ENCODE measurements at regions not wholly inside any gene's neighbourhood (a gene's known extent, or its start where the extent isn't known, plus 50 kb on each side); places are given as distances from the start of the nearest gene placed in this dataset.
"Not testable (repeated sequence)": the region's sequence is repeated elsewhere in the genome, so short reads cannot be mapped to it uniquely, and the experiment has no call there.

GRCh38 chr3:86887876-86888275, 103.1 kb downstream of the VGLL3 start:
- DNase-seq = peak; percentile 24

GRCh38 chr3:86880066-86880465, 110.9 kb downstream of the VGLL3 start:
- no peak for DNase-seq

GRCh38 chr3:86876504-86877181, 114.3 kb downstream of the VGLL3 start:
- not testable (repeated sequence) for DNase-seq

- not testable (repeated sequence) for DNase-seq
Observed at GRCh38 chr3:86874790-86875189, 116.2 kb downstream of the VGLL3 start.

- DNase-seq = no peak
Observed at GRCh38 chr3:86869566-86869965, 121.4 kb downstream of the VGLL3 start.

- DNase-seq = peak; percentile 72
Observed at GRCh38 chr3:86867982-86868381, 123.0 kb downstream of the VGLL3 start.

GRCh38 chr3:86865506-86865905, 125.4 kb downstream of the VGLL3 start:
- DNase-seq = peak; percentile 82

GRCh38 chr3:86856711-86857110, 134.2 kb downstream of the VGLL3 start:
- DNase-seq = no peak

GRCh38 chr3:86849991-86850390, 141.0 kb downstream of the VGLL3 start:
- DNase-seq = no peak

GRCh38 chr3:86845726-86846125, 145.2 kb downstream of the VGLL3 start:
- no peak for DNase-seq

GRCh38 chr3:86838927-86839326, 152.0 kb downstream of the VGLL3 start:
- DNase-seq = no peak

GRCh38 chr3:86837871-86838270, 153.1 kb downstream of the VGLL3 start:
- peak; percentile 13 for DNase-seq

GRCh38 chr3:86830566-86830965, 160.4 kb downstream of the VGLL3 start:
- DNase-seq = peak; percentile 88

GRCh38 chr3:86828751-86829150, 162.2 kb downstream of the VGLL3 start:
- DNase-seq = peak; percentile 7

- not testable (repeated sequence) for DNase-seq
Observed at GRCh38 chr3:86827582-86827981, 163.4 kb downstream of the VGLL3 start.

- DNase-seq = no peak
Observed at GRCh38 chr3:86826292-86826691, 164.7 kb downstream of the VGLL3 start.

- DNase-seq = peak; percentile 45
Observed at GRCh38 chr3:86815880-86816279, 175.1 kb downstream of the VGLL3 start.

GRCh38 chr3:86814918-86815655, 175.9 kb downstream of the VGLL3 start:
- DNase-seq = peak; percentile 85

GRCh38 chr3:86814321-86814720, 176.6 kb downstream of the VGLL3 start:
- no peak for DNase-seq

- DNase-seq = peak; percentile 65
Observed at GRCh38 chr3:86801921-86802320, 189.0 kb downstream of the VGLL3 start.

- DNase-seq = no peak
Observed at GRCh38 chr3:86801066-86801465, 189.9 kb downstream of the VGLL3 start.

GRCh38 chr3:86800116-86800515, 190.8 kb downstream of the VGLL3 start:
- peak; percentile 70 for DNase-seq

GRCh38 chr3:86797946-86798345, 193.0 kb downstream of the VGLL3 start:
- DNase-seq = no peak

- DNase-seq = peak; percentile 44
Observed at GRCh38 chr3:86794361-86795065, 196.4 kb downstream of the VGLL3 start.
